ENCODE measurements at regions not wholly inside any gene's neighbourhood (a gene's known extent, or its start where the extent isn't known, plus 50 kb on each side); places are given as distances from the start of the nearest gene placed in this dataset.
"Not testable (repeated sequence)": the region's sequence is repeated elsewhere in the genome, so short reads cannot be mapped to it uniquely, and the experiment has no call there.

DNA sequence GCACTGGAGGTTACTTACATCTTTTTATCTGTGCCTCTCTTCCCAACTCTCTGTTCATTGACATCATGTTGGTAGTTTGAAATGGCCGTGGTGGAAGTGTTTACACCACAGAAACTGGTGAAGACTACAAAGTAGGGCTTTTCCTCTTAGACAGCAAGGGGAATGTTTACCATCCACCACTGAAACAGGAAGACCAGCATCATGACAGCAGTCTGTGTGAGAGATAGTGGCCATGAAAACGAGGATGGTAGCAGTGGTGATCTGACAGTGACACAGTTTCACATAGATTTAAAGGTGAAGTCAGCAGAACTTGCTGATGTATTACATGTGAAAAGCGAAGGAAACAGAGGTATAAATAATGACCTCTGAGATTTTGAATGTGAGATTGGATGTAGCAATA is 115.7 kb downstream of the CCDC71L start:
- no peaks in the 10 kb centered on the region for H3K9me3 Mint-ChIP-seq
- H3K4me1 Mint-ChIP-seq (ENCODE audit: low read depth), result peaks cover 12% of the 10 kb centered on the region
- no peak overlapping the region for H3K27ac Mint-ChIP-seq
- no peak overlapping the region for H3K4me3 Mint-ChIP-seq
- H3K36me3 Mint-ChIP-seq (ENCODE audit: low read depth), result no peaks in the 10 kb centered on the region
- DNase-seq (ENCODE audit: low spot score), result no peak
- intact Hi-C loops (cut with micrococcal nuclease), result loop anchor here (10.0 kb wide), 1 partner anchor 320 kb away; the partner anchor contains the start of gene PIK3CG
- H3K27me3 Mint-ChIP-seq (ENCODE audit: insufficient read depth), result no peaks in the 10 kb centered on the region

DNA sequence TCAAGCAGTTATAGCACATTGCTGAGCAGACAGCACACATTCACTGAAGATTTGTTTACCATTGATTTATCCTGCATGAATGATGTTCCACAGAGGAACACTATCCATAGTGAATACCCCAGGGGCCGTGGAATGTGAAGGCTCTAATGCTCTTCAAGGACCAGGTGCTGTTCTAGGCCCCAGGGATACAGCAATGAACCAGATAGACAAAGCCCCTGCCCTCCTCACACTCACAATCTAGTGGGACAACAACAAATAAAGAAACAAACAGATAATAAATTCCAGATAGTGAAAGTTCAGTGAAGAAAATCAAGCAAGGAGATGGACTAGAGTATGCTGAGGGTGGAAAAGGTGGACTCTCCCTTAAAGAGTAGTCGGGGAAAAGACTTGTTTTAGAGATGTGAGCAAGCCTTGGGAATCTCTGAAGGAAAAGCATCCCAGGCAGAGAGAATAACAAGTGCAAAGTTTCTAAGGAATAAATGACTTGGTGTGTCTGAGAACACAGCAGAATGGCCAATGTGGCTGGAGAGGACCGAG is 117.7 kb downstream of the CCDC71L start:
- peak overlapping the region; percentile 23 for H3K27ac Mint-ChIP-seq

GRCh38 chr7:106542550-106543220 is 118.3 kb downstream of the CCDC71L start:
- intact Hi-C loops (cut with micrococcal nuclease), result loop anchor here (1.0 to 10.0 kb wide), 5 partner anchors 118 to 610 kb away; partner anchors contain the start of gene PIK3CG
- Mint-ChIP-seq H3K36me3 (ENCODE audit: low read depth) (no peaks in the 10 kb centered on the region), H3K27ac (no peak overlapping the region), H3K27me3 (ENCODE audit: insufficient read depth) (no peaks in the 10 kb centered on the region), H3K9me3 (no peaks in the 10 kb centered on the region), H3K4me3 (no peak overlapping the region), H3K4me1 (ENCODE audit: low read depth) (peaks cover 12% of the 10 kb centered on the region)
- DNase-seq (ENCODE audit: low spot score), result no peak

More for the DNA sequence above, 117.7 kb downstream of the CCDC71L start:
- no peak overlapping the region for H3K4me3 Mint-ChIP-seq
- no peaks in the 10 kb centered on the region for H3K9me3 Mint-ChIP-seq
- no peak for DNase-seq (ENCODE audit: low spot score)
- intact Hi-C loops (cut with micrococcal nuclease), result loop anchor here (5.0 to 10.0 kb wide), 2 partner anchors 322 to 609 kb away; partner anchors contain the start of gene PIK3CG
- no peaks in the 10 kb centered on the region for H3K36me3 Mint-ChIP-seq (ENCODE audit: low read depth)
- no peaks in the 10 kb centered on the region for H3K27me3 Mint-ChIP-seq (ENCODE audit: insufficient read depth)
- H3K4me1 Mint-ChIP-seq (ENCODE audit: low read depth), result peaks cover 12% of the 10 kb centered on the region

DNA sequence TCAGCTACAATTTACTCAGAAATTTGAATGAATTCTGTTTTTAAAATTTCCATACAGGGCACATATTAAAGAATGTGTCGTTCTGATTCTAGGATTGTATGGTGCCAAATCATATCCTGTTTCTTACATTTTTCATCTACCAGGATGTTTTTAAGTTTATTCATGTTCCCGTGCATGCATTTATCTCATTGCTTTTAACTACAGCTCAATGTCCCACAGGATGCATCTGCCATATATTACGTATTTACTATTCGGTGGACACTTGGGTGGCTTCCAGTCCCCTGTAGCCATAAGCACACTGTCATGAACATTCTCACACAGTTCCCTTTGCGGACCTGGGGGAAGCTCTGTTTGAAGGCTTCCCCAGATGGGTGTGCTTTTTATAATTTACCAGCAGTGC is 122.3 kb downstream of the CCDC71L start:
- H3K27me3 Mint-ChIP-seq (ENCODE audit: insufficient read depth), result peaks cover 1% of the 10 kb centered on the region
- no peak overlapping the region for H3K27ac Mint-ChIP-seq
- no peaks in the 10 kb centered on the region for H3K9me3 Mint-ChIP-seq
- DNase-seq (ENCODE audit: low spot score), result no peak
- H3K4me1 Mint-ChIP-seq (ENCODE audit: low read depth), result peaks cover 7% of the 10 kb centered on the region
- H3K4me3 Mint-ChIP-seq, result no peak overlapping the region
- no peaks in the 10 kb centered on the region for H3K36me3 Mint-ChIP-seq (ENCODE audit: low read depth)
- intact Hi-C loops (cut with micrococcal nuclease), result no loop called here

GRCh38 chr7:106537119-106537518 is 123.8 kb downstream of the CCDC71L start:
- H3K4me3 Mint-ChIP-seq, result no peak overlapping the region
- no peak for DNase-seq (ENCODE audit: low spot score)
- H3K27me3 Mint-ChIP-seq (ENCODE audit: insufficient read depth), result peaks cover 2% of the 10 kb centered on the region
- intact Hi-C loops (cut with micrococcal nuclease), result no loop called here
- H3K27ac Mint-ChIP-seq, result no peak overlapping the region
- no peaks in the 10 kb centered on the region for H3K36me3 Mint-ChIP-seq (ENCODE audit: low read depth)
- H3K9me3 Mint-ChIP-seq, result no peaks in the 10 kb centered on the region
- peaks cover under 1% of the 10 kb centered on the region for H3K4me1 Mint-ChIP-seq (ENCODE audit: low read depth)

GRCh38 chr7:106536079-106536478 is 124.9 kb downstream of the CCDC71L start:
- Mint-ChIP-seq H3K36me3 (ENCODE audit: low read depth) (no peaks in the 10 kb centered on the region), H3K4me1 (ENCODE audit: low read depth) (no peaks in the 10 kb centered on the region), H3K27me3 (ENCODE audit: insufficient read depth) (peaks cover 2% of the 10 kb centered on the region), H3K9me3 (no peaks in the 10 kb centered on the region), H3K27ac (no peak overlapping the region), H3K4me3 (no peak overlapping the region)
- intact Hi-C loops (cut with micrococcal nuclease), result no loop called here
- no peak for DNase-seq (ENCODE audit: low spot score)

GRCh38 chr7:106535234-106535932 is 125.6 kb downstream of the CCDC71L start:
- Mint-ChIP-seq H3K4me1 (ENCODE audit: low read depth) (no peaks in the 10 kb centered on the region), H3K36me3 (ENCODE audit: low read depth) (no peaks in the 10 kb centered on the region), H3K27me3 (ENCODE audit: insufficient read depth) (peaks cover 2% of the 10 kb centered on the region), H3K4me3 (no peak overlapping the region), H3K9me3 (no peaks in the 10 kb centered on the region), H3K27ac (no peak overlapping the region)
- DNase-seq (ENCODE audit: low spot score), result no peak
- intact Hi-C loops (cut with micrococcal nuclease), result no loop called here

DNA sequence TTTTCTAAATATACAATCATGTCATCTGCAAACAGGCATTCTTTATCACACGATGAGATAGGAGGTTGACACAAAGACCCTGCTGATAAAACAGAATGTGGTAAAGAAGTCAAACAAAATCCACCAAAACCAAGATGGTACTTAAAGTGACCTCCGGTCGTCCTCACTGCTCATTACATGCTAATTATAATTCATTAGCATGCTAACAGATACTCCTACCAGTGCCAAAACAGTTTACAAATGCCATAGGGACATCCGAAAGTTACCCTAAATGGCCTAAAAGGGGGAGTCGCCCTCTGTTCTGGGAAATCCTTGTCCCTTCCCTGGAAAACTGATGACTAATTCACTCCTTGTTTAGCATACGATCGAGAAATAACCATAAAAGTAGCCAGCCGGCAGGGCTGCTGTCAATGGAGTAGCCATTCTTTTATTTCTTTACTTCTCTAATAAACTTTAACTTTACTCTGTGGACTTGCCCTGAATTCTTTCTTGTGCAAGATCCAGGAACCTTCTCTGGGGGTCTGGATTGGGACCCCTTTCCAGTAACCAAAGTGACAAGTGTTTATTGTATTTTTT is 126.6 kb downstream of the CCDC71L start:
- DNase-seq (ENCODE audit: low spot score), result no peak
- Mint-ChIP-seq H3K4me3 (no peak overlapping the region), H3K36me3 (ENCODE audit: low read depth) (no peaks in the 10 kb centered on the region), H3K27me3 (ENCODE audit: insufficient read depth) (peaks cover 2% of the 10 kb centered on the region), H3K9me3 (no peaks in the 10 kb centered on the region), H3K27ac (no peak overlapping the region), H3K4me1 (ENCODE audit: low read depth) (no peaks in the 10 kb centered on the region)
- intact Hi-C loops (cut with micrococcal nuclease), result no loop called here

- H3K36me3 Mint-ChIP-seq (ENCODE audit: low read depth); H3K4me3 Mint-ChIP-seq; H3K27me3 Mint-ChIP-seq (ENCODE audit: insufficient read depth); DNase-seq (ENCODE audit: low spot score); H3K9me3 Mint-ChIP-seq; H3K27ac Mint-ChIP-seq; intact Hi-C loops (cut with micrococcal nuclease); H3K4me1 Mint-ChIP-seq (ENCODE audit: low read depth): not testable (repeated sequence)
These were observed 130.8 kb downstream of the CCDC71L start for GRCh38 chr7:106530183-106530582.

GRCh38 chr7:106526617-106527016 is 134.3 kb downstream of the CCDC71L start:
- peaks cover 13% of the 10 kb centered on the region for H3K4me1 Mint-ChIP-seq (ENCODE audit: low read depth)
- H3K9me3 Mint-ChIP-seq; H3K27ac Mint-ChIP-seq; H3K27me3 Mint-ChIP-seq (ENCODE audit: insufficient read depth); H3K4me3 Mint-ChIP-seq; H3K36me3 Mint-ChIP-seq (ENCODE audit: low read depth); intact Hi-C loops (cut with micrococcal nuclease); DNase-seq (ENCODE audit: low spot score): not testable (repeated sequence)

GRCh38 chr7:106524690-106525059 is 136.3 kb downstream of the CCDC71L start:
- Mint-ChIP-seq H3K9me3 (no peaks in the 10 kb centered on the region), H3K27ac (no peak overlapping the region), H3K36me3 (ENCODE audit: low read depth) (peaks cover 1% of the 10 kb centered on the region), H3K4me1 (ENCODE audit: low read depth) (peaks cover 13% of the 10 kb centered on the region), H3K27me3 (ENCODE audit: insufficient read depth) (peaks cover 5% of the 10 kb centered on the region), H3K4me3 (no peak overlapping the region)
- no peak for DNase-seq (ENCODE audit: low spot score)
- intact Hi-C loops (cut with micrococcal nuclease), result no loop called here

GRCh38 chr7:106523482-106523881 is 137.5 kb downstream of the CCDC71L start:
- peaks cover 1% of the 10 kb centered on the region for H3K36me3 Mint-ChIP-seq (ENCODE audit: low read depth)
- H3K27me3 Mint-ChIP-seq (ENCODE audit: insufficient read depth), result peaks cover 13% of the 10 kb centered on the region
- no peak for DNase-seq (ENCODE audit: low spot score)
- H3K4me3 Mint-ChIP-seq, result no peak overlapping the region
- peaks cover 13% of the 10 kb centered on the region for H3K4me1 Mint-ChIP-seq (ENCODE audit: low read depth)
- intact Hi-C loops (cut with micrococcal nuclease), result no loop called here
- H3K9me3 Mint-ChIP-seq, result no peaks in the 10 kb centered on the region
- H3K27ac Mint-ChIP-seq, result no peak overlapping the region

- Mint-ChIP-seq H3K27me3 (ENCODE audit: insufficient read depth) (peaks cover 16% of the 10 kb centered on the region), H3K4me3 (no peak overlapping the region), H3K27ac (no peak overlapping the region), H3K4me1 (ENCODE audit: low read depth) (peaks cover 13% of the 10 kb centered on the region), H3K9me3 (no peaks in the 10 kb centered on the region), H3K36me3 (ENCODE audit: low read depth) (peaks cover 1% of the 10 kb centered on the region)
- no peak for DNase-seq (ENCODE audit: low spot score)
- intact Hi-C loops (cut with micrococcal nuclease), result no loop called here
These were observed 138.3 kb downstream of the CCDC71L start for GRCh38 chr7:106522696-106523095.

All from activated T-helper 1 cell treated with anti-CD3 and anti-CD28 coated beads, Interleukin-12 subunit alpha, Interleukin-12 subunit beta, Interleukin-2, Interleukin-4 antibody, amounts not matched to agents 30 ng/mL and 10 ng/mL and 1 ng/mL, durations not matched to agents 14 hours and 24 hours and 36 hours (primary cell).